H1 (cell line): ENCODE measurements at regions not wholly inside any gene's neighbourhood (a gene's known extent, or its start where the extent isn't known, plus 50 kb on each side); places are given as distances from the start of the nearest gene placed in this dataset.

Experiments used
- CTCF ChIA-PET: fragments of 300-600 bp; sonication (Branson Sonifier 250); formaldehyde crosslinking; loops from one replicate; lab custom pipeline; 2021; ENCODE audit not compliant: partially characterized antibody; lab: Charles Lee
- POLR2A ChIA-PET: fragments of 300-600 bp; sonication (Branson Sonifier 250); formaldehyde crosslinking; loops from one replicate; lab custom pipeline; 2021; ENCODE audit warnings: inconsistent platforms; ENCODE audit not compliant: partially characterized antibody; lab: Charles Lee
- DNase-seq, 2 experiments: peaks; one replicate each; pipeline versions ENCODE4 v3.0.0 to v3.0.0-alpha.2; 2010 to 2022; ENCODE audit warnings: low spot score in 2 of 2, low read depth in 1 of 2, mixed read lengths in 1 of 2
- FAIRE-seq: peaks from 2 replicates; lab custom pipeline; 2011; peaks lifted over from hg19 to GRCh38; lab: Jason Lieb, UNC
- H2AFZ ChIP-seq: 2 replicates; pipeline ENCODE4 v1.8.1; 2012; ENCODE audit warnings: low read length, inconsistent platforms
- H2AK5ac ChIP-seq: 2 replicates; pipeline ENCODE4 v1.6.1; 2013; ENCODE audit warnings: low read depth, low read length
- H2BK120ac ChIP-seq: replicated peaks from 2 replicates; pipeline ENCODE3; 2013; ENCODE audit warnings: low read depth, low read length, inconsistent platforms
- H2BK12ac ChIP-seq: 2 replicates; pipeline ENCODE4 v1.6.1; 2013; ENCODE audit warnings: low read depth, low read length
- H2BK15ac ChIP-seq: 2 replicates; pipeline ENCODE4 v1.6.1; 2013; ENCODE audit warnings: low read length
- H2BK20ac ChIP-seq: 2 replicates; pipeline ENCODE4 v1.6.1; 2013; ENCODE audit warnings: low read length
- H2BK5ac ChIP-seq: 2 replicates; pipeline ENCODE4 v1.6.1; 2013; ENCODE audit warnings: low read depth, low read length
- H3K14ac ChIP-seq: 2 replicates; pipeline ENCODE4 v1.6.1; 2013; ENCODE audit warnings: inconsistent platforms; ENCODE audit not compliant: insufficient read length
- H3K18ac ChIP-seq: 2 replicates; pipeline ENCODE4 v1.6.1; 2013; ENCODE audit warnings: low read length; ENCODE audit errors: extremely low read depth
- H3K23ac ChIP-seq: 2 replicates; pipeline ENCODE4 v1.6.1; 2013; ENCODE audit warnings: inconsistent platforms; ENCODE audit not compliant: insufficient read length
- H3K23me2 ChIP-seq: 2 replicates; pipeline ENCODE4 v1.6.1; 2013; ENCODE audit warnings: low read depth, low read length
- H3K27ac ChIP-seq: 2 replicates; pipeline ENCODE4 v1.6.1; 2011; ENCODE audit warnings: low read depth, low read length, inconsistent platforms
- H3K27me3 ChIP-seq, 4 experiments: replicated peaks in 1 of 4; 1 replicate in 1 of 4; 2 replicates in 3 of 4; pipeline versions ENCODE4 v1.6.1 to v1.8.1; 2011 to 2013; ENCODE audit warnings: low read length in 3 of 4, mild to moderate bottlenecking in 3 of 4, inconsistent platforms in 2 of 4, mixed read lengths in 2 of 4, moderate library complexity in 1 of 4; ENCODE audit not compliant: control insufficient read depth in 3 of 4, insufficient read depth in 3 of 4; ENCODE audit errors: extremely low read depth in 1 of 4
- H3K36me3 ChIP-seq, 4 experiments: 2 replicates each; pipeline versions ENCODE4 v1.6.1 to v1.8.1; 2011 to 2013; ENCODE audit warnings: mild to moderate bottlenecking in 4 of 4, low read length in 3 of 4, moderate library complexity in 2 of 4, control low read depth in 1 of 4, inconsistent platforms in 1 of 4; ENCODE audit not compliant: insufficient read depth in 4 of 4, control insufficient read depth in 2 of 4
- H3K4ac ChIP-seq: replicated peaks from 2 replicates; pipeline ENCODE3; 2013; ENCODE audit warnings: low read length, low read depth, mixed read lengths, inconsistent platforms; ENCODE audit not compliant: insufficient read length
- H3K4me1 ChIP-seq, 4 experiments: replicated peaks in 1 of 4; 1 replicate in 1 of 4; 2 replicates in 3 of 4; pipeline versions ENCODE4 v1.6.1 to v1.8.1; 2011 to 2013; ENCODE audit warnings: low read length in 3 of 4, inconsistent platforms in 2 of 4, mixed read lengths in 1 of 4; ENCODE audit not compliant: insufficient read depth in 4 of 4, control insufficient read depth in 3 of 4
- H3K4me2 ChIP-seq, 2 experiments: 2 replicates each; pipeline versions ENCODE4 v1.6.1 to v1.8.1; 2011 to 2013; ENCODE audit warnings: low read depth in 2 of 2, low read length in 2 of 2, control low read depth in 1 of 2, inconsistent platforms in 1 of 2, mild to moderate bottlenecking in 1 of 2; ENCODE audit not compliant: insufficient read depth in 1 of 2
- H3K4me3 ChIP-seq, 4 experiments: fragments of 200-600, 300-600 bp in 1 of 4; sonication (generic), shearing (Covaris generic), sonication (Bioruptor Twin) in 1 of 4; 2 replicates each; pipeline versions ENCODE4 v1.5.1 to v1.8.1; 2011 to 2016; ENCODE audit warnings: low read length in 4 of 4, low read depth in 3 of 4, control low read depth in 2 of 4, inconsistent platforms in 2 of 4, mild to moderate bottlenecking in 2 of 4, mixed read lengths in 1 of 4, moderate library complexity in 1 of 4; ENCODE audit not compliant: insufficient read depth in 2 of 4; ENCODE audit errors: extremely low read depth in 1 of 4
- H3K56ac ChIP-seq: replicated peaks from 2 replicates; pipeline ENCODE3; 2013; ENCODE audit warnings: low read depth, mild to moderate bottlenecking, mixed read lengths, low read length, inconsistent platforms; ENCODE audit not compliant: insufficient read length
- H3K79me1 ChIP-seq: 2 replicates; pipeline ENCODE4 v1.6.1; 2013; ENCODE audit warnings: low read depth, low read length, control low read depth
- H3K79me2 ChIP-seq, 2 experiments: 2 replicates each; pipeline versions ENCODE4 v1.6.1 to v1.8.1; 2012 to 2013; ENCODE audit warnings: low read length in 2 of 2, mild to moderate bottlenecking in 2 of 2, inconsistent platforms in 1 of 2; ENCODE audit not compliant: insufficient read depth in 2 of 2, control insufficient read depth in 1 of 2
- H3K9ac ChIP-seq, 4 experiments: replicated peaks in 1 of 4; 1 replicate in 1 of 4; 2 replicates in 3 of 4; pipeline versions ENCODE4 v1.6.1 to v1.8.1; 2011 to 2013; ENCODE audit warnings: low read depth in 3 of 4, low read length in 3 of 4, control low read depth in 2 of 4, mild to moderate bottlenecking in 2 of 4, moderate library complexity in 2 of 4, inconsistent platforms in 1 of 4; ENCODE audit errors: extremely low read depth in 1 of 4
- H3K9me3 ChIP-seq, 2 experiments: 2 replicates each; pipeline versions ENCODE4 v1.6.1 to v1.8.1; 2012 to 2013; ENCODE audit warnings: mild to moderate bottlenecking in 2 of 2, moderate library complexity in 2 of 2, control low read depth in 1 of 2, inconsistent platforms in 1 of 2, low read depth in 1 of 2, low read length in 1 of 2, mixed read lengths in 1 of 2; ENCODE audit not compliant: insufficient read depth in 2 of 2
- H4K20me1 ChIP-seq, 2 experiments: replicated peaks in 1 of 2; 2 replicates each; pipeline versions ENCODE3 to v1.8.1; 2011 to 2013; ENCODE audit warnings: inconsistent platforms in 2 of 2, low read length in 2 of 2, mild to moderate bottlenecking in 1 of 2; ENCODE audit not compliant: insufficient read depth in 2 of 2, control insufficient read depth in 1 of 2
- H4K5ac ChIP-seq: 2 replicates; pipeline ENCODE4 v1.6.1; 2013; ENCODE audit warnings: low read length, low read depth, mixed read lengths, inconsistent platforms; ENCODE audit not compliant: insufficient read length
- H4K8ac ChIP-seq: 2 replicates; pipeline ENCODE4 v1.8.0; 2013; ENCODE audit warnings: mild to moderate bottlenecking, moderate library complexity, low read length, inconsistent platforms; ENCODE audit not compliant: insufficient read depth; ENCODE audit errors: extremely low read depth
- H4K91ac ChIP-seq: replicated peaks from 2 replicates; pipeline ENCODE3; 2013; ENCODE audit warnings: low read length, mixed read lengths, inconsistent platforms; ENCODE audit not compliant: insufficient read length
- ASH2L ChIP-seq: fragments of 200-600, 300-600 bp; sonication (generic); IDR thresholded peaks from one replicate; pipeline ENCODE4 v1.7.1; 2017; ENCODE audit warnings: low read length
- ATF2 ChIP-seq: IDR thresholded peaks from 2 replicates; pipeline ENCODE4 v1.6.1; 2012; ENCODE audit warnings: low read length, inconsistent platforms
- CEBPB ChIP-seq: IDR thresholded peaks from 2 replicates; pipeline ENCODE4 v1.6.1; 2012; ENCODE audit warnings: low read depth, low read length
- CTCF ChIP-seq, 3 experiments: IDR thresholded peaks; 1 replicate in 2 of 3; 2 replicates in 1 of 3; pipeline versions ENCODE4 v1.5.1 to v1.6.1; 2011; ENCODE audit warnings: low read length in 3 of 3, mild to moderate bottlenecking in 3 of 3, inconsistent platforms in 2 of 3, low read depth in 1 of 3, moderate library complexity in 1 of 3; ENCODE audit not compliant: insufficient read depth in 1 of 3; ENCODE audit errors: control extremely low read depth in 1 of 3
- GABPA ChIP-seq: IDR thresholded peaks from 2 replicates; pipeline ENCODE4 v1.6.1; 2011; ENCODE audit warnings: mild to moderate bottlenecking, low read length, moderate library complexity, borderline replicate concordance; ENCODE audit not compliant: insufficient read depth
- KDM4A ChIP-seq: IDR thresholded peaks from one replicate; pipeline ENCODE4 v1.7.1; 2012; ENCODE audit warnings: low read depth, mild to moderate bottlenecking, moderate library complexity, low read length, inconsistent platforms; ENCODE audit not compliant: severe bottlenecking
- POU5F1 ChIP-seq: IDR thresholded peaks from 2 replicates; pipeline ENCODE4 v1.6.1; 2011; ENCODE audit warnings: low read depth, mild to moderate bottlenecking, low read length, moderate library complexity
- RBBP5 ChIP-seq: IDR thresholded peaks from 2 replicates; pipeline ENCODE4 v1.7.1; 2012; ENCODE audit warnings: low read depth, mild to moderate bottlenecking, inconsistent platforms, low read length, moderate library complexity, borderline replicate concordance
- WGBS, 2 experiments: shearing (Covaris generic) in 1 of 2; methylation state at CpG; one replicate each; pipeline versions ENCODE4 v1.1.6 to v1.1.7; 2013 to 2015; ENCODE audit warnings: low lambda C conversion rate in 2 of 2, mixed read lengths in 2 of 2, inconsistent platforms in 1 of 2, low coverage in 1 of 2, missing lambda C conversion rate in 1 of 2; ENCODE audit not compliant: insufficient replicate concordance in 2 of 2, insufficient coverage in 1 of 2, insufficient read length in 1 of 2; ENCODE audit errors: extremely low coverage in 1 of 2, missing lambda C conversion rate in 1 of 2; 5-methylcytosine and 5-hydroxymethylcytosine counted together

- ChIA-PET POLR2A (no interaction called here), CTCF (interaction anchor here (0.9 to 1.7 kb wide), 3 partner anchors 11 to 82 kb away, joined by 3 to 5 read pairs (median 3); no protein-coding TSS in a partner anchor)
Observed at GRCh38 chr1:185480545-185480944, 163.5 kb upstream of the IVNS1ABP start.

More at GRCh38 chr1:185480545-185480944, 163.5 kb upstream of the IVNS1ABP start:
- FAIRE-seq (no peak), DNase-seq (no peak)
- TF ChIP-seq GABPA, result no peak
- no peak for TF ChIP-seq CEBPB
- no peak for TF ChIP-seq ASH2L
- no peak for TF ChIP-seq CTCF (IDR thresholded peaks at IDR 0.05; ENCODE audit: control extremely low read depth in 1 of 3, insufficient read depth in 1 of 3, low read depth in 1 of 3, low read length in 3 of 3)
- no peak for TF ChIP-seq KDM4A
- no peak for TF ChIP-seq ATF2
- TF ChIP-seq POU5F1, result no peak
- TF ChIP-seq RBBP5, result no peak
- Histone ChIP-seq H4K20me1 (no peaks in the 10 kb centered on the region), H4K8ac (no peak overlapping the region), H3K56ac (no peak overlapping the region), H3K18ac (no peak overlapping the region), H3K23me2 (no peaks in the 10 kb centered on the region; the same call in 1 of the 2 replicates), H3K14ac (no peak overlapping the region), H2AK5ac (no peak overlapping the region), H2BK5ac (no peak overlapping the region), H3K36me3 (no peaks in the 10 kb centered on the region), H3K23ac (no peak overlapping the region), H3K9me3 (no peaks in the 10 kb centered on the region), H4K91ac (no peak overlapping the region), H3K79me1 (no peaks in the 10 kb centered on the region), H3K27ac (no peak overlapping the region), H2BK120ac (no peak overlapping the region), H3K4me2 (no peak overlapping the region), H2AFZ (no peak overlapping the region), H3K4ac (no peak overlapping the region), H2BK20ac (no peak overlapping the region), H2BK12ac (no peak overlapping the region), H3K27me3 (no peaks in the 10 kb centered on the region), H2BK15ac (no peak overlapping the region), H3K4me1 (peaks cover 0 to 5% (median 2%) of the 10 kb centered on the region in 4 experiments; a peak in 4 of 7 replicates), H3K9ac (no peak overlapping the region), H4K5ac (no peak overlapping the region), H3K79me2 (no peaks in the 10 kb centered on the region), H3K4me3 (no peak overlapping the region)
- 91% methylated on average over 2 of the region's 2 CpGs; no CpG with 5 or more reads in 1 of the 2 experiments for WGBS, 2 experiments
